ENCODE measurements at regions not wholly inside any gene's neighbourhood (a gene's known extent, or its start where the extent isn't known, plus 50 kb on each side); places are given as distances from the start of the nearest gene placed in this dataset.
"Not testable (repeated sequence)": the region's sequence is repeated elsewhere in the genome, so short reads cannot be mapped to it uniquely, and the experiment has no call there.

GRCh38 chr2:132256903-132257300 lies 95.2 kb upstream of the ANKRD30BL start:
- H3K9ac ChIP-seq (ENCODE audit: control insufficient read depth, extremely low read depth, insufficient read depth, low read length); H3K4me1 ChIP-seq (ENCODE audit: control insufficient read depth, extremely low read depth, insufficient read depth, low read length); H3K27ac ChIP-seq (ENCODE audit: control insufficient read depth, insufficient read depth, low read length); DNase-seq (ENCODE audit: low read depth, low spot score); H3K36me3 ChIP-seq (ENCODE audit: control insufficient read depth in 2 of 2, extremely low read depth in 1 of 2, insufficient read depth in 2 of 2, low read length in 2 of 2); dilution Hi-C loops (cut with MboI; ENCODE audit: extremely low pct_ligation_motif_present, low sequenced_read_pairs); H2AFZ ChIP-seq (ENCODE audit: control insufficient read depth, low read length); H3K79me2 ChIP-seq (ENCODE audit: control insufficient read depth, insufficient read depth, low read length); FAIRE-seq; H3K9me3 ChIP-seq (ENCODE audit: control insufficient read depth, low read depth, low read length); H3K9me1 ChIP-seq (ENCODE audit: control insufficient read depth, extremely low read depth, insufficient read depth, low read length); H4K20me1 ChIP-seq (ENCODE audit: control insufficient read depth, extremely low read depth, insufficient read depth, low read length); H3K4me3 ChIP-seq (ENCODE audit: control insufficient read depth in 2 of 3, extremely low read depth in 1 of 3, insufficient read depth in 2 of 3, low read depth in 1 of 3, low read length in 3 of 3): not testable (repeated sequence)
- peak overlapping the region; percentile 32 for H3K4me2 ChIP-seq (ENCODE audit: control insufficient read depth, extremely low read depth, insufficient read depth, low read depth, low read length)
- H3K27me3 ChIP-seq (ENCODE audit: control insufficient read depth, extremely low read depth, insufficient read depth, low read length) = peaks cover 29% of the 10 kb centered on the region
- peak; percentile 76 for TF ChIP-seq EZH2 (IDR thresholded peaks at IDR 0.05; ENCODE audit: low read length)

DNA sequence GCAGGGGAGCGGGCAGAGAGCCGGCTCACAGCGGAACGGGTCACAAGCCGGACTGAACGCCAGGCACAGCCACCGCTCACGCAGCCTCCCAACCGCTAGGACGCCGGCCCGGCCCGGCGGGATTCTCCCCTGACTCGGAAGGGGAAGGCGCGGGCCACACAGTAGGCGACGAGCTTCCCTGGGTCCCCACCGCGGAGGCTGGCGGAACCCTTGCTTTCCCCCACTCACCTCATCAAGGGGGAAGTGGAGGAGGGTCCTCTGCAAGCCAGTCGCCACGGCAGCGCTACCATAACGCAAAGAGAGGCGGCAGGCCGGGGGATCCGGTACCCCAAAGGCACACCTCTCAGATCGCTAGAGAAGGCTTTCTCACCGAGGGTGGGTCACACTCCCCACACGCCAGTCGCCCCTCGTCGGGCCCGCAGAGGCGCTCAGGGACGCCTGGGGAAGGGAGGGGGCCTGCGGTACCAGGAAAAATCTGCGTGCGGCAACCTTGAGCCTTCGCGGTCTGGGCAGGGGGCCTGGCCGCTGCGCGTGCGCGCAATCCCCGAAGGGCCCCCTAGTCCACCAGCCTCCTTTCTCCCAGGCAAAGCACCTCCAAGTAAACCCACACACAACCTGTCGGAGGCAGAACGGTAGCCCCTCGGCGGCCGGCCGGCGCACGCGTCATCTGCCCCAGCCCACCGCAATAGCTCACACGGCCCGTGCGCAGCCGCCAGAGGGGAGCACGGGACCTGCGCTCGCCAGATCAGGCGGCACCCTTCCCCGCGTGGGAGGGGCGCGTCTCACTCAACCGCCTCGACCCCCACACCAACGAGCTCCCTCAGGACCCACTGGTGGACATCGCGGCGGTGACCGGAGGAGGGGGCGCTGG lies 95.8 kb upstream of the ANKRD30BL start:
- DNase-seq (ENCODE audit: low read depth, low spot score); FAIRE-seq; H3K4me3 ChIP-seq (ENCODE audit: control insufficient read depth in 2 of 3, extremely low read depth in 1 of 3, insufficient read depth in 2 of 3, low read depth in 1 of 3, low read length in 3 of 3): not testable (repeated sequence)

GRCh38 chr2:132259276-132259675 lies 97.5 kb upstream of the ANKRD30BL start:
- H3K36me3 ChIP-seq (ENCODE audit: control insufficient read depth in 2 of 2, extremely low read depth in 1 of 2, insufficient read depth in 2 of 2, low read length in 2 of 2); H3K4me2 ChIP-seq (ENCODE audit: control insufficient read depth, extremely low read depth, insufficient read depth, low read depth, low read length); H3K9me1 ChIP-seq (ENCODE audit: control insufficient read depth, extremely low read depth, insufficient read depth, low read length); H3K4me3 ChIP-seq (ENCODE audit: control insufficient read depth in 2 of 3, extremely low read depth in 1 of 3, insufficient read depth in 2 of 3, low read depth in 1 of 3, low read length in 3 of 3); H3K9me3 ChIP-seq (ENCODE audit: control insufficient read depth, low read depth, low read length); H3K9ac ChIP-seq (ENCODE audit: control insufficient read depth, extremely low read depth, insufficient read depth, low read length); dilution Hi-C loops (cut with MboI; ENCODE audit: extremely low pct_ligation_motif_present, low sequenced_read_pairs); DNase-seq (ENCODE audit: low read depth, low spot score); H3K79me2 ChIP-seq (ENCODE audit: control insufficient read depth, insufficient read depth, low read length); H3K4me1 ChIP-seq (ENCODE audit: control insufficient read depth, extremely low read depth, insufficient read depth, low read length); H3K27ac ChIP-seq (ENCODE audit: control insufficient read depth, insufficient read depth, low read length); H4K20me1 ChIP-seq (ENCODE audit: control insufficient read depth, extremely low read depth, insufficient read depth, low read length); H2AFZ ChIP-seq (ENCODE audit: control insufficient read depth, low read length): not testable (repeated sequence)
- FAIRE-seq = peak; percentile 55
- peaks cover 29% of the 10 kb centered on the region for H3K27me3 ChIP-seq (ENCODE audit: control insufficient read depth, extremely low read depth, insufficient read depth, low read length)

More for the DNA sequence above, 95.8 kb upstream of the ANKRD30BL start:
- H4K20me1 ChIP-seq (ENCODE audit: control insufficient read depth, extremely low read depth, insufficient read depth, low read length); H3K9me1 ChIP-seq (ENCODE audit: control insufficient read depth, extremely low read depth, insufficient read depth, low read length); H3K9me3 ChIP-seq (ENCODE audit: control insufficient read depth, low read depth, low read length); H3K36me3 ChIP-seq (ENCODE audit: control insufficient read depth in 2 of 2, extremely low read depth in 1 of 2, insufficient read depth in 2 of 2, low read length in 2 of 2); H2AFZ ChIP-seq (ENCODE audit: control insufficient read depth, low read length); H3K27ac ChIP-seq (ENCODE audit: control insufficient read depth, insufficient read depth, low read length); H3K79me2 ChIP-seq (ENCODE audit: control insufficient read depth, insufficient read depth, low read length); H3K9ac ChIP-seq (ENCODE audit: control insufficient read depth, extremely low read depth, insufficient read depth, low read length); H3K4me1 ChIP-seq (ENCODE audit: control insufficient read depth, extremely low read depth, insufficient read depth, low read length); dilution Hi-C loops (cut with MboI; ENCODE audit: extremely low pct_ligation_motif_present, low sequenced_read_pairs): not testable (repeated sequence)
- Histone ChIP-seq H3K4me2 (ENCODE audit: control insufficient read depth, extremely low read depth, insufficient read depth, low read depth, low read length) (peak overlapping the region; percentile 32), H3K27me3 (ENCODE audit: control insufficient read depth, extremely low read depth, insufficient read depth, low read length) (peaks cover 29% of the 10 kb centered on the region)
- TF ChIP-seq EZH2 (IDR thresholded peaks at IDR 0.05; ENCODE audit: low read length) = peak; percentile 59

DNA sequence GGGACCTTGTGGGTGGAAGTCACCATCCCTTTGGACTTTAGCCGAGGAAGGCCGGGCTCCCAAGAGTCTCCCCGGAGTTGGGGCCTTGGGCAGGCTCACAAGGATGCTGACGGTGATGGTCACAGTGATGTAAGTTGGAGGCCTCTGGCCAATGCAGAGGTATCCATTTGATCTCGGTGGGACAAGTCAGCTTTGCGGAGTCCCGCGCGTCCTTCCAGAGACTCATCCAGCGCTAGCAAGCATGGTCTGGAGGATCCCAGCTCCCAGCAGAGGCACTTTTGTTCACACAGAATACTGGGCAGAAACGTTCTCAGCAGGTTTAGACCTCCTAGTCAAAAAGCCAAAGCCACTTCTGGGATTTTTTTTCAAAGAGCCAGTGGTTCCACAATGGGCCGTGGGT lies 103.8 kb upstream of the ANKRD30BL start:
- H3K4me1 ChIP-seq (ENCODE audit: control insufficient read depth, extremely low read depth, insufficient read depth, low read length); FAIRE-seq; H3K4me2 ChIP-seq (ENCODE audit: control insufficient read depth, extremely low read depth, insufficient read depth, low read depth, low read length); H3K9me1 ChIP-seq (ENCODE audit: control insufficient read depth, extremely low read depth, insufficient read depth, low read length); H3K79me2 ChIP-seq (ENCODE audit: control insufficient read depth, insufficient read depth, low read length); dilution Hi-C loops (cut with MboI; ENCODE audit: extremely low pct_ligation_motif_present, low sequenced_read_pairs); H3K9ac ChIP-seq (ENCODE audit: control insufficient read depth, extremely low read depth, insufficient read depth, low read length); H3K27ac ChIP-seq (ENCODE audit: control insufficient read depth, insufficient read depth, low read length); H3K9me3 ChIP-seq (ENCODE audit: control insufficient read depth, low read depth, low read length); H3K27me3 ChIP-seq (ENCODE audit: control insufficient read depth, extremely low read depth, insufficient read depth, low read length); H3K36me3 ChIP-seq (ENCODE audit: control insufficient read depth in 2 of 2, extremely low read depth in 1 of 2, insufficient read depth in 2 of 2, low read length in 2 of 2); H4K20me1 ChIP-seq (ENCODE audit: control insufficient read depth, extremely low read depth, insufficient read depth, low read length); DNase-seq (ENCODE audit: low read depth, low spot score); H3K4me3 ChIP-seq (ENCODE audit: control insufficient read depth in 2 of 3, extremely low read depth in 1 of 3, insufficient read depth in 2 of 3, low read depth in 1 of 3, low read length in 3 of 3); H2AFZ ChIP-seq (ENCODE audit: control insufficient read depth, low read length): not testable (repeated sequence)

Data from keratinocyte (primary cell).